ENCODE measurements at regions not wholly inside any gene's neighbourhood (a gene's known extent, or its start where the extent isn't known, plus 50 kb on each side); places are given as distances from the start of the nearest gene placed in this dataset.
"Not testable (repeated sequence)": the region's sequence is repeated elsewhere in the genome, so short reads cannot be mapped to it uniquely, and the experiment has no call there.

DNA sequence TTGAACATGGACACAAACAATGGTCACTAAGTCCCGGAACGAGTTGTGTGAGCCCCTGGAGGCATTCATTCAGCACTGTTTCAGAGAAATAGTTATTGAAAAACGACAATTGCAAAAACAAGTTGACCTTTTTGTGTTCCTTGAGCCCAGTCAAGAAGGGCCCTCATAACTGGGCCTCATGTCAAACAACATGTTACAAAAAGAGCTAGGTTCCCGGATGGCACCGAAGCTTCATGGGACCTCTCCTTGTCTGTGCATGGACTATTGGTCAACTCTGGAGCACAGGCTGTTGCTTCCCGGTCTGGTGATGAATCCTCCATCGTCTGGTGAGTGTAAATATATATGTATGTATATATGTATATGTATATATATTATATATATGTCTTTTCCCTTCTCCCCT is 176.6 kb downstream of the ALG10 start:
- DNase-seq, result no peak

DNA sequence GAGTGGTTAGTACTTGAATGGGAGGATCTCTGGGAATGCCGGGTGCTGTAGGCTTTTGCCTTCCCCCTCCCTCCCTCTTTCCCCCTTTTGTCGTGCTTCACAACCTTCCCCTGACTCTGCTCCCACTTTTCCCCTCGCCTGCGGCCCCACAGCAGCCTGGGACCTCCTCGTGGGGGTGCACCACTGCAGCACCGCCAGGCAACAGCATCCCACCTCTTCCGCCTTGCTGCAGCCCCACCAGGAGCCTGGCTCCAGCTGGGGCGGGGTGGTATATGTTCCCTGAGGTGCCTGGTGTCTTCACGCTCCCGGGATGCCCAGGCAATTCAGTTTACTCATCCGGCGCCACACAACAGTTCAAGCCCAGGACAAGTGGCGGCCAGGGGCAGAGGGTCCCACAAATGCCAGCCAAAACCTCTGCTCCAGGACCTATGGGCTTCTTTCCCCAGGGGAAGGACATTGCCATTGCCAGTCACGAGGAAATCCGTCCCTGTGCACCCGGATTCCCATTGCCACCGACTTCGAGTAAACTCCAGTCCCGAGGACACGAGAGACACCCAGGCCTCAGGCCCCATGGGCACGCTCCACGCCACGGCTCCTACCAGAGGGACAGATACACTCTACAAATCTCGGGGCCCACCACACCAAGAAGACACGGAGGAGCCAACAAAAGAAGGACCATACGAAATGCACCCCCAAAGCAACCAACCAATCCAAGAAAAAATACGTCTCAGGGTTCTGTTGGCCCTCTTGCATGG is 181.7 kb downstream of the ALG10 start:
- DNase-seq, result no peak

DNA sequence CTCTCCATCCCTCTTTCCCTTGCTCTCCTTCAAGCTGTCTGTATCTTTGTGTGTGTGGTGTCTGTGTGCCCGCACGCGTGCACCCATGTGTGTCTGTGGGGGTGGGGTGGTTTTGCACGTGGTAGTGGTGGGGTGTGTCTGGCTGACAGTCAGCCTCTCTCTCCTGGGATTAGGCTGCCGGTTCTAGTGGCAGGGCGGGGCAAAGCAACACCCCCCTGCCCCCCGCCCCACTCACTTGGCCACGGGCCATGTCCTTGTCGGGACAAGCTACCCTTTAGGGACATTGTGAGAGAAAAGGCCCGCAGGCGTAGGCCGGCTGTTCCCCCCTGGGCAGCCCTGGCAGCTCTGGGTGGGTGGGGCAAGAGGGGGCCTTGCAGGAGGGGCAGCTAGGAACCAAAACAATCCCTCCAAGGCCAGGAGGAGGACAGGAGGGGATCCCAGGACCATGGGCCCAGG is 182.6 kb downstream of the ALG10 start:
- DNase-seq, result no peak

DNA sequence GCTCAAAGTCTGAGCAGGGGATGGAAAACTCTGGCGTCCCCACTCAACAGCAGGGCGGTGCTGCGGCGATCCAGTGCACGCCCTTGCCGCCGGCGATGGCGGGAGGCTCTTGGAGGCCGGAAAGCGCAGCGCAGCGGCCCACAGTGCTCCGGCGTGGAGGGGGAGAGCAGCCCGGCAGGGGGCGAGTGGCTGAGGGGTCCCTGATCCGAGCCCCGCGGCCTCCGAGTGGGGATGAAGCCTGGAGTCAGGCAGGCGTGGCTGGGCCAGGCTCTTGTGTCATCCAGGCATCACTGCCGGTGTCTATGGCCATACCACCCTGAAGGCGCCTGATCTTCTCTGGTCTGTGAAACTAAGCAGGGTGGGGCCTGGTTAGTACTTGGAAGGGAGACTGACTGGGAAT is 183.1 kb downstream of the ALG10 start:
- no peak for DNase-seq

DNA sequence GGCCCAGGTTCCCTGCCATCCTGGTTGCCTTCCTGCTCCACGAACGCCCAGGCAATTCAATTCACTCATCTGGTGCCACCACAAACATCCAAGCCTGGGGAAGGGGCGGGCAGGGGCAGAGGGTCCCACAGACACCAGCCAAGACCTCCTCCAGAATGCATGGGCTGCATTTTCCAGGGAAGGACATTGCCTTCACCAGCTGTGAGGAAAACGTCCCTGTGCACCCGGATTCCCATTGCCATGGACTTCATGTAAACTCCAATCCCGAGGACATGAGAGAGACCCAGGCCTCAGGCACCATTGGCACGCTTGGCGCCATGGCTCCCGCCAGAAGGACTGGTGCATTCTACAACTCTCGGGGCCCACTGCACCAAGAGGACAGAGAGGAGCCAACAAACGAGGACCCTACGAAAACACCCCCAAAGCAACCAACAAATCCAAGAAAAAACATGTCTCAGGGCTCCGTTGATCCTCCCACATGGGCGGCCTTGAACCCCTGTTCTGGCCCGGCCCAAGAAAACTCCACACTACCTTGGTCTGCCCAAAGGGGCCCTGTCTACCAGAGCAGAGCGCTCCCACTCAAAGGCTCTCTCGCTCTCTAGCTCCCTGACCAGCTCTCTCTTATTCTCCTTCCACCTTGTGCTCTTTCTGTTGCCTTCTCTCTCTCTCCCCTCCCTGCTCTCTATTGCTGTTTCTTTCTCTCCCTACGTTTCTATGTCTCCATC is 183.9 kb downstream of the ALG10 start:
- DNase-seq, result no peak

DNA sequence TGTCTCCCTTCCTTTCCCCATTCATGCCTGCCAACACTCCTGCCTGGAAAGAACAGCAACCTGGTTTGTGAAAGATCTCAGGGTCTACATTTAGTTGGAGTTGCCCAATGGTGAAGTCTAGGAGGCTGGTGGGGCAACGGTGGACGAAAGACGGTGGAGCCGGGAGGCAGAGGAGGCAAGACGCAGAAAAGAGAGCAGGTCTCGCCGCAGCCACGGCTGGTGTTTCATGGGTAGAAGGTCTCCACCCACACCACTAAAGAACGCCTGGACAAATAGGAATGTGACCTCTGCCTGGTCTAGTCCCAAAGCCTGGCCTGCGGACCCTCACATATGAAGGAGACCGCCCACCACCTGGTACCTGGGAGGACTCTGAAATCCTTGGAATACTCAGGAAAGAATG is 185.6 kb downstream of the ALG10 start:
- no peak for DNase-seq

DNA sequence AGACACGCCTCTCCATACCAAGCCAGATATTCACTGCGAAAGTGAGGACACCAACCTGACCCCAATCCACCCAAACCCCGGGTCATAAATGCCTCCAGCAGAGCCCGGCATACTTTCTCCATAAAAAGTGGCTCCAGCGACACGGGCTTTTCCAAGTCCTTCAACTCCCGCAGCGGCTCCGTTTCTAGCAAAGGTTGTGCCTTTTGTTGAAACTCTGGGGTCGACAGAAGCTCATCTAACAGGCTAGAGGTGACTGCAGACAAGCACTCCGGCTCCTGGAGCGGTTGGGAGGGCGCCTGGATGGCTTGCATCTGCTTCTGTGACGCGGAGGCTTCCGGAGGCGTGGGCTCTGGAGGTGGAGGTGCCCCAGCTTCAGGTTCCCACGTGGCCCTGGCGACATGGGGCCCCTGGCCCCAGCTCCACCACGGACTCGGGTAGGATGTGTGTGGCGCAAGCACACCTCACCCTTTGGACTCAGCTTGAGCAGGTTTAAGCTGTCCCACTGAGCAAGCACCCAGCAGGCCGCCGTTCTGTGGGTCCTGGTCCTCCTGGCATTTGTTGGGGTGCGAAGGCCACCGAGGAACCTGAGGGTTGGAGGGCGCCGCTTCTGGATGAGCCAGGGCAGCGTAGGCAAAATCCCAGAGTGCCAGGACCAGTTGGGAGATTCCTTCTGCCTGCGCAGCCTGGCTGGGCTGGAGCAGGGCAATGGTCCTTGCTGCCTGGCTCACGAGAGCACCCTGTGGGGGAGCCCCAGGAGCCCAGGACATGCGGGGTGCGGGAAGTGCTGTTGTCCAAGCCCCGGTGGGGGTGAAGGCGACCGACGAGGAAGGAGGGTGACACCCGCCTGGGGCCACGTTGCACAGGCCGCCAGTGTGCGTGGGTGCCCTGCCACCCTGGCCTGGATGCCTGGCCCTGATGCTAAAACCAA is 186.3 kb downstream of the ALG10 start:
- DNase-seq, result no peak

DNA sequence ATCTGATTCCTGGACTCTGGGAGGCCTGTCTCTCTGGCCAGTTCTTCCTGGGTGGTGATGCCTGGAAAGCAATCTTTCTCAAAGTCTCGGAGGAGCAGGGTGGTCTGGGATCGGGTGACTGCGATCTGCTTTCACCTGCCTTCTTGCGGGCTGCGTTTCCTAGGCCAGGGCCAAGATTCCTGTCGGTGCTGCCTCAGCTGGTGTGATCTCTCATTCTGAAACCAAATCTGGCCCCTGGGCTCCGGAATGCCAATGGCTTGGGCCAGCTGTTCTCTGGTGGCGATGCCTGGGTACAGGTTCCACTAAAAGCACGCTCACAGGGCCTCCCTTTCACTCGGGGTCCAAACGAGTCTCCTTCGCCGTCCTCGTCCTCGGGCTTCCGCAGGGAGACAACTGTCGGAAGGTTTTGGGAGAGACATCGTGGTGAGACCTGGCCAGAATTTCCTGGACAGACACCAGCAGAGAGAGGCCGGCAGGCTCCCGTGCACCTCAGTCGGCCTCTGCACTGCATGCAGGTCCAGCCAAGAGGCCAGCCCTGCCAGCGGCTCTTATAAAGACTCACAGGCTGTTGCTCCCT is 187.1 kb downstream of the ALG10 start:
- no peak for DNase-seq

DNA sequence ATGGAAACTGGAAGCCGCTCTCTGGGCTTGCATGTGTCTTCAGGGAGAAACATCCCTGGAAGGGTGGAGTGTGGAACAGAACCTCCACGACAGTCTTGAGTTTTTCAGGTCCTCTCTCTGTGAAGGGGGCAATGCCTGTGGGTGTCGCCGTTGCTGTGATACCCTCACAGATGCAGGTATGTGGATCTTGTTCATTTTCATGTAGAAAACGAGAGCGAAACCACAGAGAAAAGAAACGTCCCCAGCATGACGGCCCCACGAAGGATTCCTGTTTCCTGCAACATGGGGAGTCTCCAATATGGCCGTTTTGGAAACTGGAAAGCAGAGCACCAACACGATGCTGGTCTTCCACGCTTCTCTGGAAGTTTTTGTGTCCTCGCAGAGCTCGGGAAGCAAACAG is 187.9 kb downstream of the ALG10 start:
- no peak for DNase-seq

DNA sequence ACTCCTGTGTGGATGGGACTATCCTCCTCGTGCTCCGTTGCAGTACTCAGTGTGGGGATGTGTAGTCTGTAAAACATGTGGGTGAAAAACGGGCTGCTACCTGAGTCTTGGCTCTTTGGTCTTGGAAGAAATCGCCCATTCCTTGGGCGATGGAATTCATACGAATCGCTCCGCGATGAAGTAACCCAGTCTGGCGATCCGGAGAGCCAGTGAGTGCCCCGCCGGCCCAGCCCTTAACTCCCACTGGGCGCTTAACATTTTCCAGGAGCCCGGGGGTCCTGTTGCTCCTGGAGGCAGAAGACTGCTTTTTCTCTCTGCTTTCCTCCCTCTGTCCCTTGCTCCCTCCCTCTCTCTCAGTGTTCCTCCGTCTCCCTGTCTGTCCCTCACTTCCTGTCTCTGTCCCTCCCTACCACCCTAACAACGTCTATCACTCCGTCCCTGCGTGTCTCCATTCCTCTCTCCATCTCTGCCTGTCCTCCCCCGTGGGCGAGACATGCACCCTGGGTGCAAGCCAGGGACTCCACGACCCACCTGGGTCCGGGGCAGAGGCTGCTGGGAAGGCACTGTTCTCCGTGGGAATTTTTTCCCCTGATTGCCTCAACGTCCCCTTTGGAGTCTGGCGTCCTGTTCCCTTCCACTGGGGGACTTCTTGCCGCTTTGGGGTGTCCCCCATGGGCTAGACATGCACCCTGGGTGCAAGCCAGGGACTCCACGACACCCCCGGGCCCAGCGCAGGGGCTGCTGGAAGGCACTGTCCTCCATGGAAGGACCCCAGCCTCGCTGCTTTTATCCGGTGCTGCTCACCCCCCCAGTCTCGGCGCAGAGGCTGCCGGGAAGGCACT is 188.6 kb downstream of the ALG10 start:
- DNase-seq, result no peak

DNA sequence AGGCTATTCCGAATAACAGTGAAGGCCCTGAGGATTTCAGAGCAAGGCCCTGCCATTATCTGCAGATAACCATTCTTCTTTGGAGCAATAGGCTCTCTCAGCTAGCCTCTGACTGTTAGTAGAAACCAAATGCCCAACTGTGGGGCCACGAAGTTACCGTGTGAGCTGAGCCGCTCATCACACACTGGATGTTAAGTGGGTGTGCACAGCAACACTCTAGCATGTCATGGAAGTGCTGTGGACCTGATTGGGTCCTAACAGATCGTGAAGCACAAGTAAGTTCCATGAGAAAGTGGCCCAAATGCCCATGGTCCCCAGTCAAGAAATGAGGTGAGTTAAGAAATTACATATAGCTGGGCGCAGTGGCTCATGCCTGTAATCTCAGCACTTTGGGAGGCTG is 190.4 kb downstream of the ALG10 start:
- DNase-seq, result no peak

DNA sequence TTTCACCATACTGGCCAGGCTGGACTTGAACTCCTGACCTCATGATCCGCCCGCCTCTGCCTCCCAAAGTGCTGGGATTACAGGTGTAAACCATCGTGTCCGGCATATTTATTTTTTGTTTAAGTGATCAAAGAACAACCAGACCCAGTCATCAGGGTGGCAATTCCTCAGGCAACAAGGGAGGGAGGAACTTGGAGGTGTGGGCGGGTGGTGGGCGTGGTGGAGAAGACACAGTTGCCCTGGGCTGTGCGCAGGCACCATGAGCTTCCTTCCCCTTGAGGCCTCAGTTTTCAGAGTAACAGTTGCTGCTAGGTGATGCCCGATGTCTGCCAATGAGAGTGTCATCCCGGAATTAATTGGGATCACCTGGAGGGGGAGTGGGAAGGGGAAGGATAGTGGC is 191.7 kb downstream of the ALG10 start:
- no peak for DNase-seq

DNA sequence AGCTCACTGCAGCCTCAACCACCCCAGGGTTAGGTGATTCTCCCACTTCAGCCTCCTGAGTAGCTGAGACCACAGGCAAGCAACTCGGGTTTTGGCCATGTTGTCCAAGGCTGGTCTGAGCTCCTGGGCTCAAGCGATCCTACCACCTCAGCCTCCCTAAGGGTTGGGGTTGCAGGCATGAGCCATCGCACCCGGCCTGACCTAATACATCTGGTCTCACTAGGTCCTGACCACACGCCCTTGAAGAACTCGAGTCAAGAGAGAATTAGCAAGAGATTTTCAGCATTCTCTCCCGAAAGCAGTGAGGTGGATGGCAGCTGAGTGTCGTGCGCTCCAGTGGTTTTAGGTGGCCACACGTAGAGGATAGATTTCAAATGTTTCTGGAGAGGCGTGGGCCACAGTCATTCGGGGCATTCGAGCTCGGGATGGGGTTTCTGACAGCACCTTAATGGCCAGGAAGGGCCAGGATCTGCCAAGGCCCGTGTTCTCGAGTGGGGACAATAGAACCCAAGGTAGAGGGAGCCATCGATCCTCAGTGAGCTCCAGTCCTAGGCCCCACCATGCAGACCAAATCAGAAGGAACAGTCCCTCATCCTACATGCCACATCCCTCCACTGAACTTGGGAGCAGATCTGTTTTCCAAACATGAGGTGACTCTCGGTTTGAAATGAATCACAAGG is 193.1 kb downstream of the ALG10 start:
- DNase-seq, result no peak

DNA sequence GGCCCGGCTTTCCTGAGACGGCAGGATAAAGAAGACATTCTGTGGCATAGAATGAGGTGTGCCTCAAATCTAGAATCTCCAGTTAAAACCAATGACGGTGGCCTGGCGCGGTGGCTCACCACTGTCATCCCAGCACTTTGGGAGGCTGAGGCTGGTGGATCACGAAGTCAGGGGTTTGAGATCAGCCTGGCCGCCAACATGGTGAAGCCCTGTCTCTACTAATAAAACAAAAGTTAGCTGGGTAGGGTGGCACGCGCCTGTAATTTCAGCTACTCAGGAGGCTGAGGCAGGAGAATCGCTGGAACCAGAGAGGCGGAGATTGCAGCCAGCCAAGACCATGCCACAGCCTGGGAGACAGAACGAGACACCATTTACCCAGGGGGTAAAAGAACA is 193.6 kb downstream of the ALG10 start:
- DNase-seq, result no peak

DNA sequence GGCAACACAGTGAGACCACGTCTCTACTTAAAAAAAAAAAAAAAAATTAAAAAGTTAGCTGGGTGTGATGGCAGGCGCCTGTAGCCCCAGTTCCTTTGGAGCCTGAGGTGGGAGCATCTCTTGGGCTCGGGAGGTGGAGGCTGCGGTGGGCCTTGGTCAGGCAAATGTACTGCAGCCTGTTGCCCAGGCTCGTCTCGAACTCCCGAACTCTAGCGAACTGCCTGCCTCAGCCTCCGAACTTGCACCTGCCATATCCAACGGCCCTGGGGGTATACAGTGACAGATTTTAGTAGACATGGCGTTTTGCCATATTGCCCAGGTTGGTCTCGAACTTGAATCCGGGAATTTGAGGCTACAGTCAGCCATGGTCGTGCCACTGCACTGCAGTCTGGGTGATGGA is 195.4 kb downstream of the ALG10 start:
- DNase-seq, result no peak

DNA sequence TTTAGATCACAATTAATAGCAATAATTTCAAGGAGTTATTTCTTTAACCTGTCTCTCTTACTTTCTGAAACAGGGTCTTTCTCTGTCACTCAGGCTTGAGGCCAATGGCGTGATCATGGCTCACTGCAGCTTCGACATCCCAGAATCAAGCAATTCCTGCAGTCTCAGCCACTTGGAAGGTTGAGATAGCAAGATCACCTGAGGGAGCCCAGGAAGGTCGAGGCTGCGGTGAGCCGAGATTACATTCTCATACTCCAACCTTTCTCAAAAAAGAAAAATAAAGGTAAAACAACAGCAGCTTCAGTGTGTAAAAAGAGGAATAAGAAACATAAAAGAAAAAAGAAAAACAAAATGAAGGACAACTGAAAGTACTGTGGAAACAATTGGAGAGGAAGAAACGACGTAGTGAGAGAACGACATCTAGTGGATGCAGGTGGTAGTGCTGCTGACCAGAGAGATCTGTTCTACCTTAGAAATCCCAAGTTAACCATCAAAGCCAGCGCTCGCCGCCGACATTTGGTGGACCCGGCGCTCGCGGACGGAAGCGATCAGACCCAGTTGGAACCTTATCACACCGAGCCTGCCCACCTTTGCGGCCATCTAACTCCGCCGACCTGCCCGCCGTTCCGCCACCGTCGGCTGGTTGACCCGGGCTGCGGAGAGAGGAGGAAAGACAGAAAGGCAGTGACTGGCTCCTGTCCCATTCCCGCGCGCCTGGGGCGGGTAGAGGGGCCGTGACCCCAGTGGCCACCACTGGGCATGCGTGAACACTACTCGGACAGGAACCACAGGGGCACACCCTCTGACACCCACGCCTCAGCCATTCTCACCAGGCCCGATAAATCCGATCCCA is 196.1 kb downstream of the ALG10 start:
- DNase-seq, result peak; percentile 83

DNA sequence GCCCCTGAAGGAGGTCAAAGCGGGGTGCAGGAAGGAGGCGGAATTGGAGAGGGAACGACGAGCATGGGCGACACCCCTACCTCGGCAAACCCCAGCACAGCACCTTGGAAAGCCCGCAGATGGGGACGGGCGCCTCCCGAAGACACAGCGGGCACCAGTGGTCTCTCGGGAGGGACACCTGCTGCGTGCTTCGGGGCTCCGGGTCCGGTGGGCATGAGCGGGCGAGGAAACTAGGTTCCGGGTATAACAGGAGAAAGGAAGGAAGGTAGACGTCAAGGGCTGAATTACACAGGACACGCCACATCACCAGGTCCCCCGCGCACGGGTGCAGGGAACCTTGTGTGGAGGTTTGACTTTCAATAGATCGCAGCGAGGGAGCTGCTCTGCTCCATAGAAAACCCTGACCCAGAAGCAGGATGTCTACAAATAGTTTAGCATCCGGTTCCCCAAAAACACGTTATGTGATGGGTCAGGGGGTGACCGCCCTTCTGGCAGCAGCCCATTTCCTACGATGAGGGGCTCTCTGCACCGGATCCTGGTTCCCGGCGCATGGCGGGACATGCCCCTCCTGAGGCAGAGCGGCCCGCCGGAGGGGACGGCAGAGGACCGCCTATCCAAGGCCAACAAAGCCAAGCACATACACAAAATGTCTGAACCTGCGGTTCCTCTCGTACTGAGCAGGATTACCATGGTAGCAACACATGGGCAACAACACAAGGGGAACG is 196.9 kb downstream of the ALG10 start:
- peak; percentile 43 for DNase-seq

DNA sequence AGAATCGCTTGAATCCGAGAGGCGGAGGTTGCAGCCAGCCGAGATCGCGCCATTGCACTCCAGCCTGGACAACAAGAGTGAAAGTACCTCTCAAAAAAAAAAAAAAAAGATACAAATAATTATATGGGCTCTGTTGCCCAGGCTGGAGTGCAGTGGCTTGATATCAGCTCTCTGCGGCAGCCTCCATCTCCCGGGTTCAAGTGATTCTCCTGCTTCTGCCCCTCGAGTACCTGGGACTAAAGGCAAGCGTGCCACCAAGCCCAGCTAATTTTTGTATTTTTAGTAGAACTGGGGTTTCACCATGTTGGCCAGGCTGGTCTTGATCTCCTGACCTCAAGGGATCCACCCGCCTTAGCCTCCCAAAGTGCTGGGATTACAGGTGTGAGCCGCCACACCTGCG is 197.8 kb downstream of the ALG10 start:
- not testable (repeated sequence) for DNase-seq

DNA sequence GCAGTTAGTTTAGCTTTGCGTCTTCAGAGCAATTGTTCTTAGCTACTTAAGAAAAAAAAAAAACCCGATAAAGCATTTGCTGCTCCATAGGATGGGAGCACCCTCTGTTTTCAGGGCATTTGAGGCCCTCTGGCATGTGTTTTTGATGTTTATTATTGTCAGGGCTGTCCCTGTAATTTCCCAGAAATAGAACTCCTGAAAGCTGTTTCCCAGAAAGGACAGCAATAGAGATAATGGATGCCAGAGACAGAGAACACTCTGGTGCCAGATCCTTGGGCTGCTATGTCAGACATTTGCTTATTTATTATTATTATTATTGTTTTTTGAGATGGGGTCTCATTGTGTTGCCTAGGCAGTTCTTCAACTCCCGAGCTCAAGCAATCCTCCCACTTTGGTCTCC is 201.3 kb downstream of the ALG10 start:
- no peak for DNase-seq

DNA sequence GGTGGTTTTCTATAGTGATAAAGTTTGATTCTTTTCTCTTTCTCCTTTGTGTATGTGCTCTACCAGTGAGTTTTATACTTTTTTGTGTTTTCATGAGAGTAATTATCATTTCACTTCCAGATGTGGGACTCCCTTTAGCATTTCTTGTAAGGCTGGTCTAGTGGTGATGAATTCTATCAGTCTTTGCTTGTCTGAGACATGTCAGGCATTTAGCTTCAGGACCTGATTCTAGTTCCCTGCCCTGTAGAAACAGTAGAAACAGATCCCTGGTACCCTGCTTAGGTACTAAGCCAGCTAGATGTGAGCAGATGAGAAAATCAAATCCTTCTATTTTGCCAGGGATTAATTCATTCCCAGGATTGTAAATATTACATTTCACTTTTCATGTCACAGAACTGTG is 203.7 kb downstream of the ALG10 start:
- not testable (repeated sequence) for DNase-seq
